ENCODE measurements at regions not wholly inside any gene's neighbourhood (a gene's known extent, or its start where the extent isn't known, plus 50 kb on each side); places are given as distances from the start of the nearest gene placed in this dataset.

GRCh38 chr17:79183043-79183292 is 108.3 kb downstream of the ENGASE start:
- TF ChIP-seq, protein P1, sequence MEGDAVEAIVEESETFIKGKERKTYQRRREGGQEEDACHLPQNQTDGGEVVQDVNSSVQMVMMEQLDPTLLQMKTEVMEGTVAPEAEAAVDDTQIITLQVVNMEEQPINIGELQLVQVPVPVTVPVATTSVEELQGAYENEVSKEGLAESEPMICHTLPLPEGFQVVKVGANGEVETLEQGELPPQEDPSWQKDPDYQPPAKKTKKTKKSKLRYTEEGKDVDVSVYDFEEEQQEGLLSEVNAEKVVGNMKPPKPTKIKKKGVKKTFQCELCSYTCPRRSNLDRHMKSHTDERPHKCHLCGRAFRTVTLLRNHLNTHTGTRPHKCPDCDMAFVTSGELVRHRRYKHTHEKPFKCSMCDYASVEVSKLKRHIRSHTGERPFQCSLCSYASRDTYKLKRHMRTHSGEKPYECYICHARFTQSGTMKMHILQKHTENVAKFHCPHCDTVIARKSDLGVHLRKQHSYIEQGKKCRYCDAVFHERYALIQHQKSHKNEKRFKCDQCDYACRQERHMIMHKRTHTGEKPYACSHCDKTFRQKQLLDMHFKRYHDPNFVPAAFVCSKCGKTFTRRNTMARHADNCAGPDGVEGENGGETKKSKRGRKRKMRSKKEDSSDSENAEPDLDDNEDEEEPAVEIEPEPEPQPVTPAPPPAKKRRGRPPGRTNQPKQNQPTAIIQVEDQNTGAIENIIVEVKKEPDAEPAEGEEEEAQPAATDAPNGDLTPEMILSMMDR (conservative IDR thresholded peaks at IDR 0.05) = no peak
- no peak overlapping the region for H3K18ac ChIP-seq (ENCODE audit: insufficient read length, low read depth, low read length)
- no peak overlapping the region for H3K27ac ChIP-seq (ENCODE audit: insufficient read length, low read depth, low read length)
- no peak overlapping the region for H4K5ac ChIP-seq (ENCODE audit: insufficient read length, low read depth, low read length)
- no peak overlapping the region for H2BK120ac ChIP-seq (ENCODE audit: low read depth, low read length, poor library complexity, severe bottlenecking)
- no peaks in the 10 kb centered on the region for H3K79me2 ChIP-seq (ENCODE audit: insufficient read depth, low read length)
- H3K4me2 ChIP-seq (ENCODE audit: insufficient read depth, insufficient read length, low read length) = peak overlapping the region; percentile 65
- peaks cover 15 to 17% of the 10 kb centered on the region in 2 experiments for H3K4me1 Mint-ChIP-seq
- no peak overlapping the region for H2AFZ ChIP-seq (ENCODE audit: low read length)
- no peaks in the 10 kb centered on the region for H4K20me1 ChIP-seq (ENCODE audit: control insufficient read depth, insufficient read depth, insufficient read length)
- DNase-seq = no peak
- H3K14ac ChIP-seq (ENCODE audit: insufficient read depth, low read length) = peak overlapping the region; percentile 46; the same call in 1 of the 2 replicates
- H3K9me3 ChIP-seq (ENCODE audit: control insufficient read depth, low read depth, low read length) = no peaks in the 10 kb centered on the region
- H3K27me3 Mint-ChIP-seq (ENCODE audit: low read depth) = peaks cover 56% of the 10 kb centered on the region
- no peak overlapping the region for H4K91ac ChIP-seq (ENCODE audit: insufficient read length, low read depth, low read length)
- H2AK5ac ChIP-seq (ENCODE audit: insufficient read length, low read length) = no peak overlapping the region
- no peak overlapping the region for H2BK20ac ChIP-seq (ENCODE audit: low read depth, low read length, poor library complexity, severe bottlenecking)
- no peak overlapping the region for H3K4ac ChIP-seq (ENCODE audit: low read depth, low read length)
- H4K8ac ChIP-seq (replicated peaks; ENCODE audit: insufficient read length, low read depth, low read length) = no peak overlapping the region
- H3K79me1 ChIP-seq (ENCODE audit: insufficient read depth, low read depth, low read length, poor library complexity, severe bottlenecking) = no peaks in the 10 kb centered on the region
- no peak overlapping the region for H3K27ac Mint-ChIP-seq
- no peak overlapping the region for H3T11ph ChIP-seq (ENCODE audit: low read length)
- H2BK15ac ChIP-seq (ENCODE audit: low read depth, low read length) = no peak overlapping the region
- peak overlapping the region; percentile 88 to 95; a peak in 4 of 5 replicates for H3K4me3 Mint-ChIP-seq
- no peak overlapping the region for H2BK12ac ChIP-seq (ENCODE audit: insufficient read length, low read depth, low read length)
- no peaks in the 10 kb centered on the region for H3K36me3 Mint-ChIP-seq (ENCODE audit: insufficient read depth in 1 of 3, low read depth in 3 of 3)
- no peak overlapping the region for H2BK5ac ChIP-seq (ENCODE audit: insufficient read length, low read length)
- WGBS (ENCODE audit: extremely low coverage, insufficient read length, low lambda C conversion rate) = no CpG with 5 or more reads among the region's 43 CpGs
- no peaks in the 10 kb centered on the region; the same call in 1 of the 2 replicates for H3K27me3 ChIP-seq (ENCODE audit: insufficient read depth, low read length)
- H3K23ac ChIP-seq (ENCODE audit: insufficient read length, low read depth, low read length) = no peak overlapping the region
- no peak overlapping the region for H3K9ac ChIP-seq (ENCODE audit: extremely low read depth, insufficient read length, low read length)
- H3K56ac ChIP-seq (ENCODE audit: insufficient read length, low read depth, low read length) = no peak overlapping the region
- no peaks in the 10 kb centered on the region for H3K4me1 ChIP-seq (ENCODE audit: insufficient read depth, low read length)
- peaks cover 5% of the 10 kb centered on the region for H3K23me2 ChIP-seq (ENCODE audit: insufficient read length, low read depth, low read length, poor library complexity, severe bottlenecking)
- H3K9me3 Mint-ChIP-seq = no peaks in the 10 kb centered on the region

Measured in H9 (cell line).